ENCODE measurements at regions not wholly inside any gene's neighbourhood (a gene's known extent, or its start where the extent isn't known, plus 50 kb on each side); places are given as distances from the start of the nearest gene placed in this dataset.

DNA sequence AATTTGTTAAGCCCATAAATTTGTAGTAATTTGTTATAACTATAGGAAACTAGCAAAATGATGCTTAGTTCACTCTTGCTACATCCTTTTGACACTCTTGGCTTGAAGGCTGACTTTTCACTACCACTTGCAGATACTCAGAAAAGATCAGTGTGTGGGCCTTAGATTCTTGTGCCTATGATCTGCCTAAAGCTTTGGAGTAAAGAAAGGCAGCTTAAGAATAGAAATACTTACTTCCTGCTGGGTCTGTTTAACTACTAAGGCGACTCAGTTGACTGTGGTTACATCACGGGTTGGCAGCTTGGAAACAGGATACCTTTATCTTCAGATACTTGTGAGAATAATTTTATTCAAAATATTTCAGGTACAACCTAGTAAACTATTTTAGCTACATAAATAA is 201.4 kb upstream of the FMR1 start:
- DNase-seq: no peak

DNA sequence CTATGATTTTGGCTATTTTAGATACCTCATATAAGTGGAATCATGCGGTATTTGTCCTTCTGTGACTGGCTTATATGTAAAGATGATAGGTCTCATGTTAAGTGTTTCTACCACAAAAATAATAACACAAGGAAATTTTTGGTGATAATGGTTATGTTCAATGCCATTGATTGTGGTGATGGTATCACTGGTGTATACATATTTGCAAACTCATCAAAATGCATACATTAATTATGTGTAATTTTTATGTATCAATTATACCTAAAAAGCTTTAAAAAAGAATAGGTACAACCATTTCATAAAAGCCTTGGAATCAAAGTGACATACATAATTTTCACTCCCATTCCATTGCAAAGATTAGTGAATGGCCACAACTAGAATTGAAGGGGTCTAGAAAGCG is 178.3 kb upstream of the FMR1 start:
- no peak for DNase-seq

DNA sequence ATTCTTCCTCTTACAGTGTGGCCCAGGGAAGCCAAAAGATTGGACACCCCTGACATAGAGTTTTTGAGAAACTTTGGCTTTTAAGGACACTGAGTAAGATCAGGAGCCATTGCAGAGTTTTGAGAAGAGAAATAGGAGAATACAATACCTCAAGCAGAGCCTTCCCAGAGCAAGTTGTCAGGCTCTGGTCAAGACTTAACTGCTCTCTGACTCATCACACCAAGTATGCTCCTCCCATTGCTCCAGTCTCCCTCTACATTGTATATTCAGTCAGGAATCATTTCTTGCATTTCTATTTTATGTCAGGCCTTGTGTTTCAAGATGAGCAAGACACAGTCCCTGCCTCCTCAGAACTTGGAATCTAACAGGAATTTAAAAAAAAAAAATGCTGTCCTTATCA is 176.4 kb upstream of the FMR1 start:
- no peak for DNase-seq

DNA sequence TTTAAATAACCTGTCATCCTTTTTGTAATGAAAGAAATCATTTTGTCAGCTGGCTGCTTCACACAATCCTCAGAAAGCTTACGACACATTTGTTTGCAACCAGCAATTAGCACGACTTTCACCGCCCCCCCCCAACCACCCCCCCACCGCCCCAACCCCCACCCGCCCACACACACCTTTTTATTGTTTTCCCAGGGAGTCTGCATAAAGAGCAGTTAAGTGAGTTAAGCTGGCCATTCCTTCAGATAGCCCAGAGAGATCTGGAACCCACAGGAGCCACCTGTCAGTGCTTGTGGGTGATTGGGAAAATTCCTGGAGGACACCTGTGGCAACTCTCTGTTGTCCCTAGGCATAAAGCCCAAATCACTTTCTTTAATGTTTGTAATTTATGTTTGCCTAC is 175.7 kb upstream of the FMR1 start:
- DNase-seq: no peak

- no peak for DNase-seq
These were observed 174.0 kb upstream of the FMR1 start for GRCh38 chrX:147737690-147738089.

DNA sequence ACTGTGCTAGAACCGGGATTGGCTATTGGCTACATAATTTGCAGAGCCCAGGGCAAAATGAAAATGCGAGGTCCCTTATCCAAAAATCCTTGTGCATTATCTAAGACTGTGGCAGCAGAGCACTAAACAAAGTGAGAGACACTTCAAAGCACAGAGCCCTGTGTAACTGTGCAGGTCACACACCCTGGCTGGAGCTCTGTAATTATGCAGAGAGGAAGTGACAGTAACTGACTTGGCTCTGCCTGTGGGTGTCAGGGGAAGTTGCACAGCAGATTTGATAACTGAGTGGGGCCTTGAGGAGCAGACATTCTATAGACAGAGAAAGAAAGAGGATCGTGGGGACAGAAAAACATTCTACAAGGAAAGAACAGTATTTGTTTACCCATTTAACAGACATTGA is 173.5 kb upstream of the FMR1 start:
- no peak for DNase-seq

DNA sequence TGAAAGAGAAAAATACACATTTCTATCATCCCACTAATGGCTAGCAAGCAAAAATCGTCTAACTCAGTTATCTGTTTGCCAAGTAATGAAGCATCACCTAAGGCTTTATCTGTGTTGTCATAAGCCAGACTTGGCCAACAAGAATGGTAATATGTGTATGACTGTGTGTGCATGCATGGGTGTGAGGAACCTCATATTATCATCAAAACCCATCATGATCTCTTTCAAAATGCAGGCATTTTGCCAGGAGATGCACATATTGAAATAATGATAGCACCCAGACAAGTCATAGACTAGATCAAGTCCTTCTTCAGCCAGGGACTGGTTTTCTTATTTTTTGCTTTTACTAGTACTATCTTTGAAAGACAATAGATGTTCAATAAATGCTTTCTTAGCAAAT is 172.5 kb upstream of the FMR1 start:
- no peak for DNase-seq

GRCh38 chrX:147741776-147742175 is 169.9 kb upstream of the FMR1 start:
- DNase-seq: no peak

DNA sequence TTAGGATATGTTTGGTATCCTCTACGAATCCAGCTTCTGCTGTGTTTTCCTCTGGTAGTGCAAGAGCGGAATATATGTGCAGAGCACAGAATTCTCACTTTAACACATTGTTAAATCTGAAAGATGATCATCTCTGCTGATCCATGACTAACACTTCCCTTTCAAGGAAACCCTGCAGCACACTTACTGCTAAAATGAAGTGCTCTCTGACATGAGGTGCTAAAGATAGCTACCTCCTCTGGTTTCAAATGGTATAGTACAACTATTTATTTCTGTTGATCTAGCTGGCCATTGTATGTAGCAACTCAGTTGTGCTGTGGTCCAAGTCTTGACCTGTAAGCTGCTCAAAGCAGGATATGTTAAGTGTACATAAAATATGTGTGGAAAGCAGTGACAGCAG is 162.4 kb upstream of the FMR1 start:
- no peak for DNase-seq

DNA sequence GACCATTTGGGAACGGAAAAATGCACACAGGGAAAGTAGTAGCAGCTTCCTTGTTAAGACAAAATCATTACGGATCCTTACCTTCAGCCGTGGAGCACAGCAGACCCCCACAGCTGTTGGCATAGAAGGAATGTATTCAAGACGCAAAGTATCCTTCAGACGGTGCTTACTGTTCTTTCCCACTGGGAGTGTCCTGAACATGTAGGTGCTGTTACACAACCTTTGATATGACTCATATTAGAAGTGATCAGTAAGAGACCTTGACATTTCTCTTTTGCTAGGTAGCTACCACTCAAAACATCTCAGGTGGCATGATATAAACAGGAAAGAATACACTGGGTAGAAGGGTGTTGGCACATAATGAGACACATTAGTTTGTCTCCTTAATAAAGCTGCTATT is 154.0 kb upstream of the FMR1 start:
- no peak for DNase-seq

DNA sequence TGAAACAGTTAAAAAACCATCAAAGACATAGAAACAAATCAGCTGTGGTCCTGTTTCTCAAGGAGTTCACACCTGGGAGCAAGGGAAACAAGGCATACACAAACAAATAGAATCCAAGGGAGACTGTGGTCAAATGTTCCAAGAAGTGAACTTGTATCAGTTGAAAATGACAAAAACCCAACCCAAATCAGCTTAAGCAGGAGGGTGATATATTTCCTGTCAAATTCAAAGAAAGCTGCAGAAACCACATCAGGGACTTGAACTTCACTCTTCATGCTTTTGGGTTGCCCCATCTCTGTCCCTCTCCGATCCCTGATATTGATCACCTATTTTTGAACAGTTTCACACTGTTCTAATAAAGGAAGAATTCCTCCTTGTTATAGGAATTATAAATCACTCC is 148.6 kb upstream of the FMR1 start:
- no peak for DNase-seq

- no peak for DNase-seq
These were observed 146.9 kb upstream of the FMR1 start for GRCh38 chrX:147764868-147765267.

- no peak for DNase-seq
These were observed 140.9 kb upstream of the FMR1 start for GRCh38 chrX:147770858-147771257.

- DNase-seq: no peak
These were observed 134.7 kb upstream of the FMR1 start for GRCh38 chrX:147776988-147777387.

DNA sequence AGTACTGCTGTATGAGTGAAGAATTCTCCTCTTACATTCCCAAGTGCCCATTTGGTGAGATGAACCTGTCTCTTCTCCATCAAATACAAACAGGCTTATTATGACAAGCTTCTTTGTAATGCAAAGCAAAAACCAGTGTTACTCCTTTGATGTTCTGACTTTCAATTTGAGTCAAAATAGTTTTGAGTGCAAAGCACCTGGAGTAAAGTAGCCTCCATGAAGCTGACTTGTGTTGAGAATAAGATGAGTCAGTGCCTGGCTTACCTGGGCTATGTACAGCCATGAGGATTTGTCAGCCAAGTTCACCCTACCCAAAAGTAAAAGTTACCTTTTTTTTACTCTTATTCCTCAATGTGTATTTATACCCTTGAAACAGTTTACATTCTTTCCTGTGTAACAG is 132.5 kb upstream of the FMR1 start:
- no peak for DNase-seq

- no peak for DNase-seq
These were observed 129.9 kb upstream of the FMR1 start for GRCh38 chrX:147781844-147782243.

DNA sequence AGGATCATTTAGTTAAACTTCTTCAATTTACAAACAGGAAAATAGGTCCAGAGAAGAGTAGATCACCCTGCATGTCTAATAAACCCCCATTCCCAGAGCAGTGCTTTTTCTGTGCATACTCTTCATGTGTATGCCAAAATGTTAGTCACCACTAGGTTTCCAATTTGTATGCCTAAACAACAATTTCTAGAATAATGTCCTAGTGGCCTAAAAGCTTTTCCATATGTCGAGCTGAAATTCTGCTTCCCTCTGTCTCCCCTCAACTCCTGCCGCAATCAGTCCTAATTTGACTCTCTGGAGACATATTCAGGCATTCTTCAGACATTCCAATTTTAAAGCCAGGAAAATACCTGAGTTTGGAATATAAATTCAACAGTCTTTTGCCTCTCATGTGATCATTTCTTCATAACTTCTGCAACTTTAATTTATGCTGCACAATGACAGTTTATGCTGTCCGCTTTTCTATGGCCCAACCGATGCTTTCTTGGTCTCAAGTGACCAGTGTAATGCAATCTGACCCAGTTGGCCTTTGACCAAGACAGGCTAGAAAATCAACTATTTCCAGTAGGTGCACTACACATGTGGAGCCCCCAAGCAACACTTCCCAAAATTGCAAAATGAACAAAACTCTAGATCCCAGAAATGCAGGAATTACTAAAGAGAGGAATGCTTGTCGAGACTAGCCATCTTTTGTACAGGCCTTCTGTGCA is 122.9 kb upstream of the FMR1 start:
- no peak for DNase-seq

GRCh38 chrX:147800663-147801062 is 111.1 kb upstream of the FMR1 start:
- DNase-seq: no peak

DNA sequence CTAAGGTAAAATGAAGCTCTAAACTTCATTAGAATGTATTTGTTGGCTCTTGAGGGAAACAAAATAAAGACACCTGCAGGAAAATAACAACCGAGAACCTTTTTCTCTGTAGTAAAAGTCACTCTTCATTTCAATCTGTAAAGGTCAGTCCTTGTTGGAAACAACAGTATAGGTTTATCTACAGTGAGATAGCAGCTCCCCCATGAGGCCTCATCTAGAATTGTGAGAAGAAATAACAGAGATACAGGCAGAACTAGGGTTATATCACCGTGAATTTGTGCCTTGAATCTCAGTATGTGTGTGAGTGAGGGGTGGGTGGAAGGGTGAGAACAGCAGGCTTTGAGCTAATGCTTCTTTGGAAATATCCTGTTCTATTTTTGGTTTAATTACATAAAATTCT is 107.8 kb upstream of the FMR1 start:
- DNase-seq: no peak

- no peak for DNase-seq
These were observed 99.9 kb upstream of the FMR1 start for GRCh38 chrX:147811803-147812202.

DNA sequence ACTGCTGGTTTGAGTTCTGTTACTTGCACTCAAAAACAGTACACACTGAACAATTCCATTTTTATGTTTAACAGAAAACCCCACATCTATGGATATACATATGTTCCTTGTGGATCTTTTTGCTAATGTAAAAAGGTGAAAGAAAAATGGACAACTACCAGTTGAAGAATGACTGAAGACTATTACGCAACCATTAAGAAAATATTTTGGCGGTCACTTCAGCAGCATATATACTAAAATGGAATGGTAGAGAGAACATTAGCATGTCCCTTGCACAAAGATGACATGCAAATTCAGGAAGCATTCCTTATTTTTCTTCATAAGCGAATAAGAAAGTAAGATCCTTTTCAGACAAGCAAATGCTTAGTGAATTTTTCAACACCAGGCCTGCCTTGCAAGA is 84.6 kb upstream of the FMR1 start:
- no peak for DNase-seq

GRCh38 chrX:147828719-147829118 is 83.0 kb upstream of the FMR1 start:
- no peak for DNase-seq

DNA sequence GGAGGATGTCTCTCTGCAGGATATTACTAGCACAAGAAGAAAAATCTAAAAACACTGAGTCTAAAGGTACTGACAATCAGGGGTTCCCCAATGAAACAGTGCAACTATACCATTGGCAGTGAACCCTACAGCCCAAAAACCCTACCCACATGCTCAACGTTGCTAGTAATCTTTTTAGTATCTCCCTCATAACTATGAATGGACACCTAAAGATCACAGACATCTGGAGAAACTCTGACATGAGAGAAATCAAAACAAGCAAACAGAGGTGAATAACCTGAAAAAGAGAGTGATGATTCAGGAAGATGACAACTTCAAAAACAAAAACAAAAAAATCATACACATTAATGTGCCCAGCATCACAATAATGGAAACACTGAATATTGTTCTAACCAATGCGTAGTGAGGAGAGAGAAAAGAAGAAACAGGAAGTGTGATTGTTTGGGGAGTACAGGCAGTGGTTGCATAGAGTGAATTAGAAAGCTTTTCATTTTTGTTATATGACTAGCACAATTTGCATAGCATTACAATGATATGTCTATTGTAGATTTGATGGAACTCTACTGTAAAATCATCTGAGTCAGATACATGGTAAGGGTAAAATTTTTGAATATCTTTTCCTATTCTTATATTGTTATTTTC is 78.9 kb upstream of the FMR1 start:
- DNase-seq: no peak

GRCh38 chrX:147838465-147839131 is 73.1 kb upstream of the FMR1 start:
- peak; percentile 0 for DNase-seq

- no peak for DNase-seq
These were observed 65.0 kb upstream of the FMR1 start for GRCh38 chrX:147846676-147847075.

Measured in NCI-H2171 treated with DMSO at 0.1 percent for 48 hours (cell line).